GM12878 (cell line): ENCODE measurements at regions not wholly inside any gene's neighbourhood (a gene's known extent, or its start where the extent isn't known, plus 50 kb on each side); places are given as distances from the start of the nearest gene placed in this dataset.

ENCODE experiments used
- ATAC-seq: fragments of 200-7000 bp; cut with Tn5 transposase; 3 replicates; pipeline ENCODE4 v1.9.1; 2020; ENCODE audit warnings: mild to moderate bottlenecking, moderate library complexity
- BruUV-seq: library from RNA; stranded (reverse); fragments of 400-500 nt; replicated peaks from 2 replicates; lab custom pipeline; 2021; lab: Mats Ljungman, UMichigan
- CTCF ChIA-PET: fragments of 300-600 bp; sonication (Branson Sonifier 250); formaldehyde crosslinking; extraction: SDS; loops from one replicate; lab custom pipeline; 2021; ENCODE audit warnings: inconsistent platforms; lab: Yijun Ruan, JAX
- POLR2A ChIA-PET: fragments of 350-600 bp; formaldehyde crosslinking; extraction: SDS; loops from one replicate; lab custom pipeline; 2021; ENCODE audit warnings: inconsistent platforms; lab: Charles Lee
- RAD21 ChIA-PET: fragments of 300-600 bp; sonication (Branson Sonifier 250); formaldehyde crosslinking; loops from one replicate; lab custom pipeline; 2023; ENCODE audit warnings: antibody characterized with exemption; ENCODE audit not compliant: unreplicated experiment; lab: Charles Lee
- SMC1A ChIA-PET: fragments of 300-600 bp; sonication (Branson Sonifier 250); formaldehyde crosslinking; loops from one replicate; lab custom pipeline; 2023; ENCODE audit not compliant: unreplicated experiment, uncharacterized antibody; lab: Charles Lee
- DNase-seq: peaks from one replicate; pipeline ENCODE4 v3.0.0-alpha.2; 2011; ENCODE audit warnings: low read depth, low spot score
- FAIRE-seq: peaks from 3 replicates; lab custom pipeline; 2011; peaks lifted over from hg19 to GRCh38; lab: Jason Lieb, UNC
- H2AFZ ChIP-seq: 2 replicates; pipeline ENCODE4 v1.6.0; 2011; ENCODE audit warnings: low read depth, low read length, control low read depth; ENCODE audit not compliant: control insufficient read depth
- H3K27ac ChIP-seq: 2 replicates; pipeline ENCODE4 v1.5.1; 2011; ENCODE audit warnings: control low read depth; ENCODE audit not compliant: control insufficient read depth, insufficient read depth
- H3K27me3 ChIP-seq, 2 experiments: replicated peaks in 1 of 2; 2 replicates each; pipeline versions ENCODE4 v1.6.0 to v1.6.1; 2011; ENCODE audit warnings: low read length in 1 of 2; ENCODE audit not compliant: control insufficient read depth in 2 of 2, insufficient read depth in 2 of 2
- H3K36me3 ChIP-seq, 2 experiments: 2 replicates each; pipeline ENCODE4 v1.5.1; 2011; ENCODE audit warnings: low read length in 1 of 2; ENCODE audit not compliant: control insufficient read depth in 2 of 2, insufficient read depth in 2 of 2
- H3K4me1 ChIP-seq: 2 replicates; pipeline ENCODE4 v1.6.1; 2011; ENCODE audit warnings: mild to moderate bottlenecking, low read length, moderate library complexity, mixed read lengths; ENCODE audit not compliant: control insufficient read depth, insufficient read depth
- H3K4me2 ChIP-seq: 2 replicates; pipeline ENCODE4 v1.6.0; 2011; ENCODE audit warnings: control low read depth; ENCODE audit not compliant: control insufficient read depth, insufficient read depth
- H3K4me3 ChIP-seq: fragments of 200-600 bp; sonication (generic); 2 replicates; pipeline ENCODE4 v1.5.1; 2016
- H3K79me2 ChIP-seq: 2 replicates; pipeline ENCODE4 v1.6.0; 2011; ENCODE audit warnings: low read length; ENCODE audit not compliant: control insufficient read depth, insufficient read depth
- H3K9ac ChIP-seq: 2 replicates; pipeline ENCODE4 v1.8.0; 2011; ENCODE audit warnings: low read length, control low read depth, mixed read lengths; ENCODE audit not compliant: control insufficient read depth, insufficient read depth
- H3K9me3 ChIP-seq: replicated peaks from 3 replicates; pipeline ENCODE4 v1.5.1; 2011; ENCODE audit warnings: mild to moderate bottlenecking, low read length; ENCODE audit not compliant: control insufficient read depth, insufficient read depth
- H4K20me1 ChIP-seq: 2 replicates; pipeline ENCODE4 v1.6.0; 2011; ENCODE audit not compliant: control insufficient read depth, insufficient read depth
- ATF2 ChIP-seq: IDR thresholded peaks from 2 replicates; pipeline ENCODE4 v1.6.1; 2012; ENCODE audit warnings: low read length, inconsistent platforms
- CREB1 ChIP-seq: IDR thresholded peaks from 2 replicates; pipeline ENCODE4 v1.6.1; 2012; ENCODE audit warnings: low read depth, mild to moderate bottlenecking, inconsistent platforms
- SMC3 ChIP-seq: IDR thresholded peaks from 2 replicates; pipeline ENCODE4 v1.6.1; 2011; ENCODE audit warnings: low read length, improper control_type of control experiment, borderline replicate concordance
- SP1 ChIP-seq: IDR thresholded peaks from one replicate; pipeline ENCODE4 v1.6.1; 2011; ENCODE audit warnings: low read depth, low read length
- USF1 ChIP-seq: IDR thresholded peaks from 2 replicates; pipeline ENCODE4 v1.6.1; 2011; ENCODE audit warnings: borderline replicate concordance, low read depth, mild to moderate bottlenecking, moderate library complexity, mixed read lengths, low read length; ENCODE audit not compliant: insufficient read depth; ENCODE audit errors: extremely low read length
- WGBS: methylation state at CpG from one replicate; pipeline ENCODE4 v1.1.6; 2016; ENCODE audit warnings: low lambda C conversion rate; ENCODE audit not compliant: insufficient replicate concordance, insufficient coverage; ENCODE audit errors: missing lambda C conversion rate; 5-methylcytosine and 5-hydroxymethylcytosine counted together
- in situ Hi-C: fragments of 300-500 bp; cut with MboI; formaldehyde crosslinking; loops from 9 replicates; pipeline ENCODE4 v1.14.3; 2018; ENCODE audit warnings: mixed read lengths
- intact Hi-C: fragments of 100-400 bp; cut with micrococcal nuclease; formaldehyde crosslinking; loops from one replicate; pipeline ENCODE4 v1.14.2; 2022; ENCODE audit not compliant: unreplicated experiment

GRCh38 chr12:89183985-89184435, 168.3 kb downstream of the DUSP6 start:
- ChIA-PET RAD21 (no interaction called here), POLR2A (no interaction called here), CTCF (no interaction called here), SMC1A (interaction anchor here (1.2 kb wide), 1 partner anchor 19 kb away, joined by 3 read pairs; no protein-coding TSS in a partner anchor)
- Histone ChIP-seq H3K4me3 (no peak overlapping the region), H3K79me2 (no peaks in the 10 kb centered on the region), H3K9me3 (no peaks in the 10 kb centered on the region), H3K9ac (no peak overlapping the region), H3K4me1 (no peaks in the 10 kb centered on the region), H3K27me3 (no peaks in the 10 kb centered on the region), H3K4me2 (no peak overlapping the region), H2AFZ (no peak overlapping the region)
- DNase-seq (no peak), FAIRE-seq (no peak), ATAC-seq (no peak)
- in situ Hi-C loops (no loop called here), intact Hi-C loops (no loop called here)
- WGBS = 0% methylated on average over 2 of the region's 2 CpGs
- TF ChIP-seq SP1 (no peak), SMC3 (no peak), USF1 (no peak), ATF2 (no peak), CREB1 (no peak)
- TF ChIP-seq, all 136 proteins: peak for 0
- no peak overlapping the region for H3K27ac ChIP-seq
- H3K36me3 ChIP-seq = no peaks in the 10 kb centered on the region
- no TSS peak for BruUV-seq
- H4K20me1 ChIP-seq = no peaks in the 10 kb centered on the region
